ENCODE measurements at regions not wholly inside any gene's neighbourhood (a gene's known extent, or its start where the extent isn't known, plus 50 kb on each side); places are given as distances from the start of the nearest gene placed in this dataset.
A peak's percentile ranks its signal among the peaks of the same experiment; 100 is the strongest.

- Histone ChIP-seq H3K27me3 (ENCODE audit: control insufficient read depth in 2 of 2, insufficient read depth in 2 of 2, low read length in 2 of 2) (no peaks in the 10 kb centered on the region), H3K4me3 (replicated peaks in 1 of 3; ENCODE audit: insufficient read depth in 1 of 3, low read depth in 1 of 3, low read length in 3 of 3) (no peak overlapping the region), H3K79me2 (ENCODE audit: control insufficient read depth, insufficient read depth, low read length) (no peaks in the 10 kb centered on the region), H3K27ac (ENCODE audit: insufficient read depth, low read depth, low read length) (peak overlapping the region; percentile 21), H3K9me1 (replicated peaks; ENCODE audit: control insufficient read depth, extremely low read depth, insufficient read depth, low read length) (no peaks in the 10 kb centered on the region), H3K36me3 (ENCODE audit: control insufficient read depth in 2 of 2, extremely low read depth in 1 of 2, insufficient read depth in 2 of 2, low read length in 2 of 2) (no peaks in the 10 kb centered on the region), H4K20me1 (replicated peaks; ENCODE audit: control insufficient read depth, extremely low read depth, insufficient read depth, low read length) (no peaks in the 10 kb centered on the region), H3K4me1 (ENCODE audit: control insufficient read depth, extremely low read depth, insufficient read depth, low read length) (peaks cover 23% of the 10 kb centered on the region), H2AFZ (ENCODE audit: low read depth, low read length) (no peak overlapping the region), H3K4me2 (ENCODE audit: insufficient read depth, low read length) (peak overlapping the region; percentile 12), H3K9ac (replicated peaks; ENCODE audit: extremely low read depth, insufficient read depth, low read length) (no peak overlapping the region), H3K9me3 (replicated peaks; ENCODE audit: control insufficient read depth, insufficient read depth, low read length) (no peaks in the 10 kb centered on the region)
- TF ChIP-seq FOS (IDR thresholded peaks at IDR 0.05; ENCODE audit: borderline replicate concordance, insufficient read depth, low read length) (no peak), MYC (IDR thresholded peaks at IDR 0.05; ENCODE audit: low read depth, low read length) (no peak), GATA2 (IDR thresholded peaks at IDR 0.05; ENCODE audit: insufficient read depth, insufficient read length, low read depth, low read length) (peak; percentile 20)
- CTCF ChIA-PET: interaction anchor here (0.9 to 1.2 kb wide), 3 partner anchors 11 to 166 kb away, joined by 3 to 4 read pairs (median 3); no protein-coding TSS in a partner anchor
- BruUV-seq (replicated peaks): no TSS peak
- intact Hi-C loops (cut with micrococcal nuclease): loop anchor here (1.0 to 10.0 kb wide), 4 partner anchors 109 to 457 kb away; partner anchors contain the start of gene PDGFD
- peak; percentile 75 for DNase-seq (ENCODE audit: low read depth, low spot score)
- POLR2A ChIA-PET: no interaction called here
- dilution Hi-C loops (cut with MboI; ENCODE audit: extremely low pct_ligation_motif_present, low sequenced_read_pairs): no loop called here
- FAIRE-seq: no peak
These were observed 238.4 kb upstream of the DDI1 start for GRCh38 chr11:103798026-103798425.

- intact Hi-C loops (cut with micrococcal nuclease): loop anchor here (1.0 to 10.0 kb wide), 4 partner anchors 108 to 456 kb away; partner anchors contain the start of gene PDGFD
- no TSS peak for BruUV-seq (replicated peaks)
- Histone ChIP-seq H4K20me1 (replicated peaks; ENCODE audit: control insufficient read depth, extremely low read depth, insufficient read depth, low read length) (no peaks in the 10 kb centered on the region), H3K9me3 (replicated peaks; ENCODE audit: control insufficient read depth, insufficient read depth, low read length) (no peaks in the 10 kb centered on the region), H3K9ac (replicated peaks; ENCODE audit: extremely low read depth, insufficient read depth, low read length) (no peak overlapping the region), H3K4me2 (ENCODE audit: insufficient read depth, low read length) (no peak overlapping the region), H3K27me3 (ENCODE audit: control insufficient read depth in 2 of 2, insufficient read depth in 2 of 2, low read length in 2 of 2) (no peaks in the 10 kb centered on the region), H2AFZ (ENCODE audit: low read depth, low read length) (no peak overlapping the region), H3K36me3 (ENCODE audit: control insufficient read depth in 2 of 2, extremely low read depth in 1 of 2, insufficient read depth in 2 of 2, low read length in 2 of 2) (no peaks in the 10 kb centered on the region), H3K4me1 (ENCODE audit: control insufficient read depth, extremely low read depth, insufficient read depth, low read length) (peaks cover 23% of the 10 kb centered on the region), H3K9me1 (replicated peaks; ENCODE audit: control insufficient read depth, extremely low read depth, insufficient read depth, low read length) (no peaks in the 10 kb centered on the region), H3K4me3 (replicated peaks in 1 of 3; ENCODE audit: insufficient read depth in 1 of 3, low read depth in 1 of 3, low read length in 3 of 3) (no peak overlapping the region), H3K27ac (ENCODE audit: insufficient read depth, low read depth, low read length) (peak overlapping the region; percentile 21), H3K79me2 (ENCODE audit: control insufficient read depth, insufficient read depth, low read length) (no peaks in the 10 kb centered on the region)
- no peak for FAIRE-seq
- TF ChIP-seq MYC (IDR thresholded peaks at IDR 0.05; ENCODE audit: low read depth, low read length): no peak
- TF ChIP-seq CTCF (IDR thresholded peaks at IDR 0.05; ENCODE audit: extremely low read depth in 1 of 2, insufficient read depth in 1 of 2, low read depth in 1 of 2, low read length in 2 of 2): no peak
- TF ChIP-seq EZH2 (IDR thresholded peaks at IDR 0.05; ENCODE audit: borderline replicate concordance, low read depth, low read length, severe bottlenecking): no peak
- TF ChIP-seq POLR2A (IDR thresholded peaks at IDR 0.05; ENCODE audit: low read depth, low read length): no peak
- TF ChIP-seq JUN (IDR thresholded peaks at IDR 0.05; ENCODE audit: borderline replicate concordance, insufficient read depth, insufficient read length, low read depth): no peak
- peak; percentile 0 for TF ChIP-seq GATA2 (IDR thresholded peaks at IDR 0.05; ENCODE audit: insufficient read depth, insufficient read length, low read depth, low read length)
- no peak for TF ChIP-seq MAX (IDR thresholded peaks at IDR 0.05; ENCODE audit: insufficient read depth, insufficient read length)
- TF ChIP-seq FOS (IDR thresholded peaks at IDR 0.05; ENCODE audit: borderline replicate concordance, insufficient read depth, low read length): peak; percentile 1
- TF ChIP-seq POLR2AphosphoS5 (IDR thresholded peaks at IDR 0.05; ENCODE audit: insufficient read depth, low read depth, low read length): no peak
- CTCF ChIA-PET: interaction anchor here (0.9 to 1.2 kb wide), 3 partner anchors 11 to 166 kb away, joined by 3 to 4 read pairs (median 3); no protein-coding TSS in a partner anchor
- dilution Hi-C loops (cut with MboI; ENCODE audit: extremely low pct_ligation_motif_present, low sequenced_read_pairs): no loop called here
- POLR2A ChIA-PET: no interaction called here
- DNase-seq (ENCODE audit: low read depth, low spot score): no peak
These were observed 238.0 kb upstream of the DDI1 start for GRCh38 chr11:103798446-103798845.
